22Rv1 (cell line): ENCODE measurements at regions not wholly inside any gene's neighbourhood (a gene's known extent, or its start where the extent isn't known, plus 50 kb on each side); places are given as distances from the start of the nearest gene placed in this dataset.

Source experiments
- H3K27ac ChIP-seq: fragments of 450-650 bp; 2 replicates; pipeline ENCODE4 v1.5.1; 2017
- ZFX ChIP-seq: fragments of 450-650 bp; IDR thresholded peaks from 2 replicates; pipeline ENCODE4 v1.6.1; 2017; ENCODE audit warnings: antibody characterized with exemption, borderline replicate concordance
- TF ChIP-seq, protein P1 (sequence below): fragments of 450-650 bp; IDR thresholded peaks from 2 replicates; pipeline ENCODE4 v1.5.1; 2017; ENCODE audit warnings: mild to moderate bottlenecking

DNA sequence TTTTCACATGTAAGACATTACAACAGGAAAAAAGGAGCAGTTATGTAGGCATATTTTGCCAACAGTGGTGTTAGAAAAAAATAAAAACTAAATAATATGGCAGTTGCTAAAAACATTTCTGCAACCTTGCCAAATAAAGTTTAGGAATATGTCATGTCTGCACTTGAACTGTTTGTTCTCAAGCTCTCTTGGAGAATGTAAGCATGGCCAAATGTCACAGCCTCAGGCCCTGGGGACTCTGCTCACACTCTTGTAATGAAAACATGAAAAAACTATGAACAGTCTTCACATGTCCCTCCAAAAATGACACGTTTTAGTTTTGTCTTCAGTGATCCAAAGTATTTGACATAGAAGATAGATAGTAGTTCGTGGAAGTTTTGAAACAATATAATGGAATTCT is 753.3 kb downstream of the LTN1 start:
- no peak overlapping the region for H3K27ac ChIP-seq
- TF ChIP-seq ZFX: no peak
- TF ChIP-seq, protein P1, sequence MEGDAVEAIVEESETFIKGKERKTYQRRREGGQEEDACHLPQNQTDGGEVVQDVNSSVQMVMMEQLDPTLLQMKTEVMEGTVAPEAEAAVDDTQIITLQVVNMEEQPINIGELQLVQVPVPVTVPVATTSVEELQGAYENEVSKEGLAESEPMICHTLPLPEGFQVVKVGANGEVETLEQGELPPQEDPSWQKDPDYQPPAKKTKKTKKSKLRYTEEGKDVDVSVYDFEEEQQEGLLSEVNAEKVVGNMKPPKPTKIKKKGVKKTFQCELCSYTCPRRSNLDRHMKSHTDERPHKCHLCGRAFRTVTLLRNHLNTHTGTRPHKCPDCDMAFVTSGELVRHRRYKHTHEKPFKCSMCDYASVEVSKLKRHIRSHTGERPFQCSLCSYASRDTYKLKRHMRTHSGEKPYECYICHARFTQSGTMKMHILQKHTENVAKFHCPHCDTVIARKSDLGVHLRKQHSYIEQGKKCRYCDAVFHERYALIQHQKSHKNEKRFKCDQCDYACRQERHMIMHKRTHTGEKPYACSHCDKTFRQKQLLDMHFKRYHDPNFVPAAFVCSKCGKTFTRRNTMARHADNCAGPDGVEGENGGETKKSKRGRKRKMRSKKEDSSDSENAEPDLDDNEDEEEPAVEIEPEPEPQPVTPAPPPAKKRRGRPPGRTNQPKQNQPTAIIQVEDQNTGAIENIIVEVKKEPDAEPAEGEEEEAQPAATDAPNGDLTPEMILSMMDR: no peak

- TF ChIP-seq, protein P1: no peak
- TF ChIP-seq ZFX: no peak
- no peak overlapping the region for H3K27ac ChIP-seq
These were observed 755.0 kb downstream of the LTN1 start for GRCh38 chr21:28237661-28238060.

- H3K27ac ChIP-seq: no peak overlapping the region
- TF ChIP-seq, protein P1: no peak
- TF ChIP-seq ZFX: no peak
These were observed 757.3 kb downstream of the LTN1 start for GRCh38 chr21:28235169-28235895.

DNA sequence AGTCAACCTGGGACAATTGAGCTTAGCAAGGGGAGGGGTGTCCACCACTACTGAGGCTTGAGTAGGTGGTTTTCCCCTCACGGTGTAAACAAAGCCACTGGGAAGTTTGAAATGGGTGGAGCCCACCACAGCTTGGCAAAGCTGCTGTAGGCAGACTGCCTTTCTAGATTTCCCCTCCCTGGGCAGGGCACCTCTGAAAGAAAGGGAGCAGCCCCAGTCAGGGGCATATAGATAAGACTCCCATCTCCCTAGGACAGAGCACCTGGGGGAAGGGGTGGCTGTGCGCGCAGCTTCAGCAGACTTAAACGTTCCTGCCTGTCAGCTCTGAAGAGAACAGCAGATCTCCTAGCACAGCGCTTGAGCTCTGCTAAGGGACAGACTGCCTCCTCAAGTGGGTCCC is 758.4 kb downstream of the LTN1 start:
- H3K27ac ChIP-seq: no peak overlapping the region
- TF ChIP-seq, protein P1: no peak
- TF ChIP-seq ZFX: no peak

- no peak for TF ChIP-seq ZFX
- TF ChIP-seq, protein P1: no peak
- no peak overlapping the region for H3K27ac ChIP-seq
These were observed 759.0 kb downstream of the LTN1 start for GRCh38 chr21:28233536-28234220.

GRCh38 chr21:28230559-28230958 is 762.1 kb downstream of the LTN1 start:
- H3K27ac ChIP-seq: no peak overlapping the region
- TF ChIP-seq, protein P1: no peak
- no peak for TF ChIP-seq ZFX

GRCh38 chr21:28229814-28230213 is 762.9 kb downstream of the LTN1 start:
- no peak overlapping the region for H3K27ac ChIP-seq
- TF ChIP-seq ZFX: no peak
- TF ChIP-seq, protein P1: no peak
